Epithelial cell of esophagus (primary cell): ENCODE measurements at regions not wholly inside any gene's neighbourhood (a gene's known extent, or its start where the extent isn't known, plus 50 kb on each side); places are given as distances from the start of the nearest gene placed in this dataset.

Source experiments
- DNase-seq: peaks from one replicate; pipeline ENCODE4 v3.0.0; 2010; ENCODE audit warnings: low read depth
- H3K4me3 ChIP-seq: 2 replicates; pipeline ENCODE4 v1.5.1; 2011; ENCODE audit warnings: mild to moderate bottlenecking, low read length, control low read depth
- CTCF ChIP-seq: IDR thresholded peaks from 2 replicates; pipeline ENCODE4 v1.5.1; 2011; ENCODE audit warnings: low read depth, mild to moderate bottlenecking, low read length, control low read depth, inconsistent platforms; ENCODE audit not compliant: insufficient read depth; ENCODE audit errors: missing control alignments

- TF ChIP-seq CTCF = no peak
- no peak for DNase-seq
- H3K4me3 ChIP-seq = no peak overlapping the region
These were observed 198.8 kb downstream of the BARX2 start for GRCh38 chr11:129574431-129574830.

DNA sequence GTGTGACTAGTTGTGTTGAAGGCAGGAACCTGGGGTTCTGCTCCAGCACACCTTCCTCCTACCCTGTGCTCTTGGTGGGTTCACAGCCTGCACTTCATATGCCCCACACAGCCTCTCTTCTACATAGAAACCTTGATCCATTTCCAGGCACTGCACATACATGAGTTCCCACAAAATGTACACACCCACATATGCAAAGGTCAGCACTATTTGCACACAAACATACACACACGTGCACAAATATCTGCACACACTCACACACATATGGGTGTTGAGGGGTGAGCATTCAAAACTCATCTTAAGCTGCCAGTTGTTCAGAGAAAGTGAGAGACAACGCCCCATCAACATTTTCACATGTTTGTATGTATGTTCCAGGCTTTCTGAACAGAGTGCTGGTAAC lies 201.0 kb downstream of the BARX2 start:
- no peak for DNase-seq
- TF ChIP-seq CTCF = no peak
- H3K4me3 ChIP-seq = no peak overlapping the region

DNA sequence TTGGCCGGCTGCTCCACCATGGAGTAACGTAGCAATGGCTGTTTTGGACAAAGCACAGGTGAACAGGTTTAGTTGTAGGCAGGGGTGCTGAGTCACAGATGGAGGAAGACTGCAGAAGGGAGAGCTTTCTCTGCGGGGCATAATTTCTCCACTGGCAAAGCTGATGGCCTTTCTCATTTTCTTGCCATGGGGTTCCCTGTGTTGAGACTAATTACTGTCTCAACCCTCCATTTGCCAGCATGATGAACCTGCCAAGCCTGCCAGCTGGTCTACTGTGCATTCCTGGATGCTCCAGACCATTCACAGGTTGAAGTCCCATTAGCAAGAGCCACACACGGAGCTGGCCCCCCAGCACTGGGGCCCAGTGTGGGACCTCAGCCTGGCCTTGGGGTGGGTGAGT lies 202.4 kb downstream of the BARX2 start:
- DNase-seq = no peak
- TF ChIP-seq CTCF = no peak
- H3K4me3 ChIP-seq = no peak overlapping the region

DNA sequence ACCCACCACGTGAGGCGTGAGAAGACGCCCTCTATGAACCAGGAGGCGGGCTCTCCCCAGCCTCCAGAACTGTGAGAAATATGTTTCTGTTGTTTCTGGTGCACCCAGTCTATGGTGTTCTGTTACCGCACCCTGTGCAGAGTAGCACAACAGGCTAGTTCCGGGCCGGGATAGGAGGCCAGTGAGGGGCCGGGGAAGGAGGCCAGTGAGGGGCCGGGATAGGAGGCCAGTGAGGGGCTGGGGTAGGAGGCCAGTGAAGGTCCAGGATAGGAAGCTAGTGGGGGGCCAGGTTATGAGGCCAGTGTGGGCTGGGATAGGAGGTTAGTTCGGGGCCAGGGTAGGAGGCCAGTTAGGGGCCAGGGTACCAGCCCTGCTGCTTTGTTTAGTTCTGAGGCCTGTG lies 204.6 kb downstream of the BARX2 start:
- no peak overlapping the region for H3K4me3 ChIP-seq
- TF ChIP-seq CTCF = no peak
- DNase-seq = no peak

DNA sequence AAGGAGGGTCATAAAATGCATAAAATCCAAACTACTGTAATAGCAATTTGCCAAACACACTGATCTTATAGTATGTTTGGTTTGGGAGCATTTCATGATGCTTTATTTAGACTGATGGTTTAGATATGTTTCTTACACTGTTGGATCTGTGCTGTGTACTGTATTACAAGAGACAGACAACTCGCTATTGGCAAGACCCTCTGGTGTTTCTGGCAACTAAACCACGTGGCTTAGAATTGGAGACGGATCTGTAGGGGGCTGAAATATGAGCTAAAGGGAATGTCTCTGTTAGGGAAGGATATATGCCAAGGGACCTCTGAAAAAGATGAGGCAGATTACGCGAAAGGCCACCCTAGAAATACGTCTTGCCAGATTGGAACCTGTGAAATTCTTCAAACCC lies 208.7 kb downstream of the BARX2 start:
- no peak for TF ChIP-seq CTCF
- no peak overlapping the region for H3K4me3 ChIP-seq
- DNase-seq = no peak

DNA sequence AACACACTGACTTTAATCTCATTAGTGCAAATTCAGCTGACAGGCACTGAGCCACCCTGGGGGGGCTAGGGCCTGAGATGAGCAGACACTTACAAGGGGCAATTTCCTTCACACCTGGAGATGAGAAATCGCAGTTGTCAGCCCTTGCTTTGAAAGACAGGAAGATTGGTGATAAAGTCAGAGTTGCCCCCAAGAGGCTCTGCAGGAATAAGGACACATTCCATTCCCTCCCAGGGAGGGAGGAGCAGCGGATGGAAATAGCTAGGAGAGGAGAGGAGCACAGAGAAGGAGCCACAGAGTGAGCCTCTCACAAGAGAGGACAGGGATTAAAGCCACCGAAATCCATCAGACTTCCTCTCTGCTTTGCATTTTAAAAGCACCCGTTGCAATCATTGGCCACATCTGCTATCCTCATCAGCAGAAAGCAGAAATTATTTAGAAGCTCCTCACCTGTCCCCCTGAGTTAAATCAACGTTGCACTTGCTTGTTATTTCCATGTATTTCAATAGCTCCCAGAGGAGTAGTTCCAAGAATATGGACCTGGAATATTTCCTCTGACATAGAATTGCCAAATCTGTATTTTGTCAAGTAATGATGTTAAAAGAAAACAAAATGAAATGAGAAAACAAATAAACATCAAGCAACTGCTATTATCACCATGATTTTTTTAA lies 213.7 kb downstream of the BARX2 start:
- no peak for TF ChIP-seq CTCF
- DNase-seq = no peak
- no peak overlapping the region for H3K4me3 ChIP-seq

DNA sequence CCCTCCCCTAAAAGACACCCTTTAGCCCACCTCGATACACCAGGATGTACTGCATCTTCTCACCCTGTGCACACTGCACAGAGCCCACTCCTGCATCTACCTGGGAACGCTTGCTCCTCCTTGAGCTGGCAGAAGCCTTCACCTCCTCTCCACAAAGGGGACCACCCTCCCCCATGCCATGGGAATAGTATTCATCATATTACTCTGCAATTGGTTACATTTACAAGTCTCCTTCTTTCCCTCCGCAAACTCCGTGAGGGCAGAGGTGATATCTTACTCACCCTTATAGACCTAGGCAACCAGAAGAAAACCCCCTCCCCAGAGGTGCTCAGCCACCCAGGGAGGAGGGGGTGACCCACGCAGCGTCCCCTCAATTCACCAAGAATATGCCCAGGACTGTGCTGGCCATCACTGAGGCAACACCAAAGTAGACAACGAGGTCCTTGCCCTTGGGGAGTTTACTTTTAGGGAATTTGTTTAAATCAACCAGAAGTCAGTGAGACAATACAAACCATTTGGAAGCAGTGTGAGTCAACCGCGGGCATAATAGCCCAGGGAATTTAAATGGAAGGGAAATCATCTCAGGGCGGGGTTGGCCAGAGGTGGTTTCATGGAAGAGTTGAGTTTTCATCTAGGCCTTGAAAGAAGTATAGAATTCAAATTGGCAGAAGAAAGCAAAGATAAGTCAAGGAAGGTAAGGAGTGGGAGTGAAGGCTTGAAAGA lies 214.5 kb downstream of the BARX2 start:
- H3K4me3 ChIP-seq = no peak overlapping the region
- DNase-seq = peak; percentile 59
- TF ChIP-seq CTCF = no peak
